HepG2 (cell line): ENCODE measurements at regions not wholly inside any gene's neighbourhood (a gene's known extent, or its start where the extent isn't known, plus 50 kb on each side); places are given as distances from the start of the nearest gene placed in this dataset.

ENCODE experiments used
- EP300 ChIP-seq, 3 experiments: sonication (generic) in 1 of 3; formaldehyde crosslinking in 1 of 3; IDR thresholded peaks; 2 replicates each; pipeline versions ENCODE4 v1.5.1 to v1.6.1; 2011 to 2020; ENCODE audit warnings: low read depth in 2 of 3, low read length in 2 of 3, borderline replicate concordance in 1 of 3, improper control_type of control experiment in 1 of 3, mild to moderate bottlenecking in 1 of 3, missing genetic modification reagents in 1 of 3, moderate library complexity in 1 of 3
- TF ChIP-seq, protein P1 (sequence below): sonication (generic); formaldehyde crosslinking; IDR thresholded peaks from 2 replicates; pipeline ENCODE4 v1.5.0; 2020; ENCODE audit warnings: mild to moderate bottlenecking, missing genetic modification reagents, moderate library complexity

DNA sequence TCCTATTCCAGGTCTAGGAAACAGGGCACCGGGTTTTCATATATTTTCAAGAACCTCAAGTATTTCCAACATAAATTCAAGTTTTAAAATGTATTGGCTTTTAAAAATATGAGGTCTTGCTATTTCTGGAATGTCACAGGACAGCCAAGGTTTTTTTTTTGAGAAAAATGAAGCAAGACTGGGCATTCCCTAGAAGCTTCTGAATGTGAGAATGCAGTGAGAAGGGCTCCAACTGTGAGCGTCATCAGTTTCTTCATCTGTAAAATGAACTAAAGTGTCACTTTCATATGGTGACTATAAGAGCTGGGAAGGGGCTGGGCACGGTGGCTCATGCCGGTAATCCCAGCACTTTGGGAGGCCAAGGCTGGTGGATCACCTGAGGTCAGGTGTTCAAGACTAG lies 455.8 kb upstream of the MAF start:
- TF ChIP-seq EP300 (IDR thresholded peaks at IDR 0.05; ENCODE audit: low read depth in 2 of 2, low read length in 2 of 2) = no peak
- TF ChIP-seq EP300 (CRISPR knock-in tag; IDR thresholded peaks at IDR 0.05; ENCODE audit: borderline replicate concordance) = no peak
- TF ChIP-seq, protein P1, sequence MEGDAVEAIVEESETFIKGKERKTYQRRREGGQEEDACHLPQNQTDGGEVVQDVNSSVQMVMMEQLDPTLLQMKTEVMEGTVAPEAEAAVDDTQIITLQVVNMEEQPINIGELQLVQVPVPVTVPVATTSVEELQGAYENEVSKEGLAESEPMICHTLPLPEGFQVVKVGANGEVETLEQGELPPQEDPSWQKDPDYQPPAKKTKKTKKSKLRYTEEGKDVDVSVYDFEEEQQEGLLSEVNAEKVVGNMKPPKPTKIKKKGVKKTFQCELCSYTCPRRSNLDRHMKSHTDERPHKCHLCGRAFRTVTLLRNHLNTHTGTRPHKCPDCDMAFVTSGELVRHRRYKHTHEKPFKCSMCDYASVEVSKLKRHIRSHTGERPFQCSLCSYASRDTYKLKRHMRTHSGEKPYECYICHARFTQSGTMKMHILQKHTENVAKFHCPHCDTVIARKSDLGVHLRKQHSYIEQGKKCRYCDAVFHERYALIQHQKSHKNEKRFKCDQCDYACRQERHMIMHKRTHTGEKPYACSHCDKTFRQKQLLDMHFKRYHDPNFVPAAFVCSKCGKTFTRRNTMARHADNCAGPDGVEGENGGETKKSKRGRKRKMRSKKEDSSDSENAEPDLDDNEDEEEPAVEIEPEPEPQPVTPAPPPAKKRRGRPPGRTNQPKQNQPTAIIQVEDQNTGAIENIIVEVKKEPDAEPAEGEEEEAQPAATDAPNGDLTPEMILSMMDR = no peak
